ENCODE measurements at regions not wholly inside any gene's neighbourhood (a gene's known extent, or its start where the extent isn't known, plus 50 kb on each side); places are given as distances from the start of the nearest gene placed in this dataset.
"Not testable (repeated sequence)": the region's sequence is repeated elsewhere in the genome, so short reads cannot be mapped to it uniquely, and the experiment has no call there.

DNA sequence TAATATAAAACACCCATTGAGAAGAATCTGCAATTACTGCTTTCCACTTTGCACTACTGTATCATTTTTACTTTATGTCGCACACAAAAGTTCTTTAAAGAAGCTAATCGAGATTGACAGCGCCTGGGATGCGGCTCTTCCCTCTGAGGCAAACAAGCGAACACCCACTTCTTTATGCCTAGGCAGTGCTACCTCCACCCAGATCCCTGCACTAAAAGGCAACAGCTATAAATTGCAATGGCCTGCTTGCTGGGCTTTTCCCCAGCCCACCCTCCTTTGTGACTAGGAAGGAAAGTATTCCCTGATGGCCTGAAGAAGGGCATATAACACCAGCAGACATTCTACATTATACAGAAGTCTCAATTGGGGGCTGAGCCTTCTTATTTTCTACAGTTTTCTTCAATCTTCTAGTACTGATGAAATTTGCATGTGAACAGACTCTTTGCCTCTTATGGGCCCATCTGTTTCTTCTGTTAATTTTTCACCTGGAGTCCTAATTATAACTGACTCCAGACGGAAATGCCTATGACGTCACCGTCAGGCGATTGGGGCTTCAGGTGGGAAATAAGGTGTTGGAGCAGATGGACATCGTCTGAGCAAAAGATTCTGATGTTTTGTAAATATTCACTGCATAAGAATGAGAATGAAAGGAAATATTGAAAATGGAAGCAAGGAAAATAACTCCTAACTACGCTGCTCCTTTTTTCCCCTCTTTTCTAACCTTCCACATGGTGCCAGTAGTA lies 138.9 kb upstream of the DCC start:
- Histone ChIP-seq H3K4me1 (ENCODE audit: insufficient read depth, low read length) (no peaks in the 10 kb centered on the region), H3K9ac (ENCODE audit: low read depth, low read length) (no peak overlapping the region), H3K9me3 (ENCODE audit: control insufficient read depth, insufficient read depth, low read length) (no peaks in the 10 kb centered on the region), H3K36me3 (ENCODE audit: insufficient read depth, low read length) (no peaks in the 10 kb centered on the region)

DNA sequence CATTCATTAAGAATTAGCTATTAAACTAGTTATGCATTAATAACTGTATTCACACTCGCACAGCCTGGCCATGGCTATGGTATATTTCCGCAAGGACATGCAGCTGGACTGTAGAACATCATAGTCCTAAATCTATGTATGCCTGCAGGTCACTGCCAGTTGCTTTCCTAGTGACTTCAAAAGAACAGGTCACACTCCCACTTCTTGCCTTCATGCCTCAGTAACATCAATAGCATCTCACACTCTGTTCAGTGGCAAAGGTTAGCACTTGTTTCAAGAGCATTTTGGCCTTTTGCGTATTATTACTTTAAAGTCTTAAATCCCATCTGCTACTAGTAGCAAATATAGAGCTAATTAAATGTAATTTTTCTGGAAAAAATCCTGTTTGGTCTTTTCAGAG lies 131.4 kb upstream of the DCC start:
- peaks cover 3% of the 10 kb centered on the region; the same call in 1 of the 2 replicates for H3K9me3 ChIP-seq (ENCODE audit: control insufficient read depth, insufficient read depth, low read length)
- H3K9ac ChIP-seq (ENCODE audit: low read depth, low read length): no peak overlapping the region
- no peaks in the 10 kb centered on the region for H3K36me3 ChIP-seq (ENCODE audit: insufficient read depth, low read length)
- no peaks in the 10 kb centered on the region for H3K4me1 ChIP-seq (ENCODE audit: insufficient read depth, low read length)

DNA sequence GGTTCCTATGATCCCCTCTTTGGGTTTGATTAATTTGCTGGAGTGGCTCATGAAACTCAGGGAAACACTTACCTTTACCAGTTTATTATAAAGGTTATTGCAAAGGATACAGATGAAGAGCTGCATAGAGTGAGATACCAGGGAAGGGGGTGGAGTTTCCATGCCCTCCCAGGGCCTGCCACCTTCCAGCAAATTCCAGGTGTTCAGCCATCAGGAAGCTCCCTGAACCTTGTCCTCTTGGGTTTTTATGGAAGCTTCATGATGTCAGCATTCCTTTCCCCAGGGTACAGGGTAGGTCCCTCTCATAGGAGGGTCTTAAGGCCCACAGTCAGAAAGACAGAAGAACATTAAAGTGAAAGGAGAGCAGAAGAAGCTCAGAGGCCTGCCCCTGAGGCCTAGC lies 123.9 kb upstream of the DCC start:
- H3K4me1 ChIP-seq (ENCODE audit: insufficient read depth, low read length): no peaks in the 10 kb centered on the region
- no peaks in the 10 kb centered on the region for H3K36me3 ChIP-seq (ENCODE audit: insufficient read depth, low read length)
- peaks cover 2% of the 10 kb centered on the region; the same call in 1 of the 2 replicates for H3K9me3 ChIP-seq (ENCODE audit: control insufficient read depth, insufficient read depth, low read length)
- H3K9ac ChIP-seq (ENCODE audit: low read depth, low read length): no peak overlapping the region

DNA sequence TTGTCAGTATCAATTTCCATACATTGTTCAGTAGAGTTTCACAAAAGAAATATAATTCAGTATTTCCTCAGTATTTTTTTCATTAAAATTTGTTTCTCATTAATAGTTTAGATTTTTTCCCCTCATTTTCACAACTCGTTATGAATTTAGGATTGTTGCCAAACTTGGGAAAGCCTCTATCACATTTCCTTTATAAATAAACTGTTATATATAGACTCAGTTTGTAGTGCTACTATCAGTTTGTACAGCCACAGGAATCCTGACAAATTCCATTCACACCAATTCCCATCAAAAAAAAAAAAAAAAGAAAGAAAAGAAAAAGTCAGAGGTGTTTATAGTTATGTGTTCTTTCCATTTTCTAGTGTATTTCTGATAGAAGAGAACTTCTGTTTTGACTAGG lies 123.3 kb upstream of the DCC start:
- Histone ChIP-seq H3K9ac (ENCODE audit: low read depth, low read length) (no peak overlapping the region), H3K9me3 (ENCODE audit: control insufficient read depth, insufficient read depth, low read length) (no peaks in the 10 kb centered on the region), H3K4me1 (ENCODE audit: insufficient read depth, low read length) (no peaks in the 10 kb centered on the region), H3K36me3 (ENCODE audit: insufficient read depth, low read length) (no peaks in the 10 kb centered on the region)

DNA sequence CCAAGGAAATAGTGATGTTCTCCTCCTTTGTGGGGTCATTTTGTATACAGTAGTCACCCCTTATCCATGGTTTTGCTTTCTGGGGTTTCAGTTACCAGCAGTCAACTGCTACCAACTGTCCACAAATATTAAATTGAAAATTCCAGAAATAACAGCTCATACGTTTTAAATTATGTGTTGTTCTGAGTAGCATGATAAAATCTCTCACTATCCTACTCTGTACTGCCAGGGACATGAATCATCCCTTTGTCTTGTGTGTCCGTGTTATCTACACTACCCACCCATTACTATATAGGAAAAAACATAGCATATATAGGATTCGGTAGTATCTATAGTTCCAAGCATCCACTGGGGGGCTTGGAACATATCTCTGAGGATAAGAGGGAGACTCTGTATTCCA lies 120.9 kb upstream of the DCC start:
- H3K36me3 ChIP-seq (ENCODE audit: insufficient read depth, low read length): no peaks in the 10 kb centered on the region

DNA sequence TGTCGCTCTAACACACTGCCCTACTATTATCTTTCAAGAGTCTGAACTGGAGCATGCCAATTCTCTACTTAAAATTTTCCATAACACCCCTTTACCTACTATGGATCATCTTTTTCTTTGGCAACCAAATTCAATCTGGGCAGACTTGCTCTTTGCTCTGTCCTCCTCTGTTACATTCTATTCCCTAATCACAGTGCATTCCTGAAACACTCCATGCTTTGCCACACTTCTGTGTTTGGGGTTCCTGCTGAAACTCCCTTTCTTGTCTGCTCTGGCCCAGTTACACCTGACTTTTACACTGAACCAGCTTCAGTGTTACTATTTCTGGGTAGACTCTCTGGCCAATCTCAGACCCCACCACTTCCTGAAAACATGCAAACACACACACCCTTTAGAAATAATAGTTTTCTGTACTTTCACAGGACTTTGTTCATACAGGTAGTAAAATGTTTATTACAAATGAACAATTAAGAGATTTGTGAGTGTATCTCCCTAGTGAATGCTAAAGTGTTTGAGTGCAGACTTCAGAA lies 119.9 kb upstream of the DCC start:
- no peak overlapping the region for H3K9ac ChIP-seq (ENCODE audit: low read depth, low read length)
- H3K9me3 ChIP-seq (ENCODE audit: control insufficient read depth, insufficient read depth, low read length): no peaks in the 10 kb centered on the region
- no peaks in the 10 kb centered on the region for H3K4me1 ChIP-seq (ENCODE audit: insufficient read depth, low read length)
- H3K36me3 ChIP-seq (ENCODE audit: insufficient read depth, low read length): no peaks in the 10 kb centered on the region

More for the DNA sequence above, 120.9 kb upstream of the DCC start:
- no peaks in the 10 kb centered on the region for H3K4me1 ChIP-seq (ENCODE audit: insufficient read depth, low read length)
- no peak overlapping the region for H3K9ac ChIP-seq (ENCODE audit: low read depth, low read length)
- no peaks in the 10 kb centered on the region for H3K9me3 ChIP-seq (ENCODE audit: control insufficient read depth, insufficient read depth, low read length)

DNA sequence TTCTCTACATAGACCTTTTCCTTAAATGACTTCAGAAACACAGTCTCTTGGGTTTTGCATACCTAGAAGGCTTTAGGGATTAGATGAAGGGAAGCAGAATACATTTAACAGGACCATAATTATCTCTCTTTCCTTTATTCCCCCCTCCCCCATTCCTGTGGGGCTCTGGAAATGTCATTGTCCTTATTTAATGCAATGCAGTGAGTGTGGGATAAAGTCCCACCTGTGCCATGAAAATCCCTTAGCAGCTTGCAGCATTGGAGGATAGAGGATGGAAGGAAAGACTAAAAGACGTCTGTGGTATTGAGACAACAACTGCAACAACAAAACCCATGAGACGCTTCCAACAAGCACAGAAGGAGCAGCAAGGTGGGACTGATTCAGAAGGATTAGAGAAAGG lies 117.8 kb upstream of the DCC start:
- Histone ChIP-seq H3K9me3 (ENCODE audit: control insufficient read depth, insufficient read depth, low read length) (no peaks in the 10 kb centered on the region), H3K4me1 (ENCODE audit: insufficient read depth, low read length) (no peaks in the 10 kb centered on the region), H3K9ac (ENCODE audit: low read depth, low read length) (no peak overlapping the region), H3K36me3 (ENCODE audit: insufficient read depth, low read length) (no peaks in the 10 kb centered on the region)

DNA sequence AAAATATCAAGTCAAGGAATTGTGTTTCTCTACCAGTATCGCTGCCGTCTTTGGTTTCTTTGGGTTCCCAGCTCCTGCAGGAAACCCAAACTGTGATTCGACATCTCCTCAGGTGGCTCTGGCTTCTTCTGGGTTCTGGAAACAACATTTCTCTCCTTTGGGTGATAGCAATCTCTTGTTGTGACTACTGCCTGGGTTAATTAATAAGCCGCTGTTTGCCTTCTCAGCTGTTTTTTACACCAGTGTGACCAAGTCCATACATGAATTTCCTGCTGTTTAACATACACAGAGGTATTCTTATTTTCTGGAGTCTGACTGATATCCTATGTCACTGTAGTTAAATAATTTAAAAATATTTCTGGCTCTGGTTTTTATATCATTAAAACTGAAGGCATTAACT lies 112.5 kb upstream of the DCC start:
- H3K9ac ChIP-seq (ENCODE audit: low read depth, low read length): no peak overlapping the region

DNA sequence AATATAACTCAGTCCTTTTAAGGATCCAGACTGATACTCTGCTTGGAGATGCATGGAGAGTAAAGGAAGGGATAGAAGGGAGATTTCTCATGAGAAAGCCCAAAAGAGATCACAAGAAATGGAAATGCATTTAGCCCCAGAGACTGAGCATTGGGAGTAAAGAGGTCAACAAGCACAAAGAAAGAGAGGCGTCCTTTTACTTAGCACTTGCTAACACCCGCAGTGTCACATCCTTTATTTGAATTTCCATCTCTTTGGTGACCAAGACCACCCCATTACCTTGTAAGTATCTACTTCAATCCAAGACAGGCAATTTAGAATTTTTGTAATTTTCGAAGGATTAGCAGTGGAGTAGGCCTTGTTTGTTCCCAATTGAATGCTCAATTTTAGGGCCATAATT lies 111.8 kb upstream of the DCC start:
- H3K9me3 ChIP-seq (ENCODE audit: control insufficient read depth, insufficient read depth, low read length): no peaks in the 10 kb centered on the region
- H3K4me1 ChIP-seq (ENCODE audit: insufficient read depth, low read length): no peaks in the 10 kb centered on the region; the same call in 1 of the 2 replicates
- no peaks in the 10 kb centered on the region for H3K36me3 ChIP-seq (ENCODE audit: insufficient read depth, low read length)
- no peak overlapping the region for H3K9ac ChIP-seq (ENCODE audit: low read depth, low read length)

More for the DNA sequence above, 112.5 kb upstream of the DCC start:
- Histone ChIP-seq H3K9me3 (ENCODE audit: control insufficient read depth, insufficient read depth, low read length) (no peaks in the 10 kb centered on the region), H3K4me1 (ENCODE audit: insufficient read depth, low read length) (no peaks in the 10 kb centered on the region; the same call in 1 of the 2 replicates), H3K36me3 (ENCODE audit: insufficient read depth, low read length) (no peaks in the 10 kb centered on the region)

DNA sequence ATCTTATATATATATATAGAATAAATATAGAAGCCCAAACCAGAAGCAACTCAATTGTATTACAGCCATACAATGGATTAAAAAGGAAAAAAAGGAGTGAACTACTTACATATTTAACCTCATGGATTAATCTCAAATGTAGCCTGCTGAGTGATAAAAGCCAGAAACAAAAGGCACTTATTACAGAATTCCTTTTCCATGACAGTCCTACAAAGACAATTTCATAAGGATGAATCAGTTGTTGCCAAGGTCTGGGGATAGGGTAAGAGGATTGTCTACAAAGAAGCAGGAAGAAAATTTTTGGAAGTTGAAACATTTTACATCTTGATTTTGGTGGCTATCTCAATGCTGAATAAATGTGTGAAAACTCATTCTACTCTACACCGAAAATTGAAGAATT lies 103.9 kb upstream of the DCC start:
- Histone ChIP-seq H3K36me3 (ENCODE audit: insufficient read depth, low read length) (no peaks in the 10 kb centered on the region), H3K4me1 (ENCODE audit: insufficient read depth, low read length) (no peaks in the 10 kb centered on the region), H3K9ac (ENCODE audit: low read depth, low read length) (no peak overlapping the region), H3K9me3 (ENCODE audit: control insufficient read depth, insufficient read depth, low read length) (no peaks in the 10 kb centered on the region)

DNA sequence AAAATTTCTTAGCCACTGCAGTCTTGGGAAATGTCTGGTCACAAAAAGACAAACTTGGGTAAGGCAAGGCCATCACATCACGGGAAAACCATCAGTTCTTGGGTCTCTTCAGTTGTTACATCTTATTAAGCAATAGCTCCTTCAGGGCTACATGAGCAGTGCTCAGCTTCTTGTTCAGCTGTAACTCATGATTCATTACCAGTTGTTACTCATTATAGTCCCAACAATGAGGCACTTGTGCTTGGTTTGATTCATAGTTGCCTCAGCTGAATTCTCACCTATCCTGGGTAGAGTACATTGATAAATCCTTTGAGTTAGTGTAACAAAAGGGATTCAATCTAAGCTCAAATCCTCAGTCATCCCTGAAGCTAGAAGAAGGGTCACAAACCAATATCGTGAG lies 102.4 kb upstream of the DCC start:
- H3K4me1 ChIP-seq (ENCODE audit: insufficient read depth, low read length): no peaks in the 10 kb centered on the region
- H3K9ac ChIP-seq (ENCODE audit: low read depth, low read length): no peak overlapping the region
- no peaks in the 10 kb centered on the region for H3K9me3 ChIP-seq (ENCODE audit: control insufficient read depth, insufficient read depth, low read length)
- H3K36me3 ChIP-seq (ENCODE audit: insufficient read depth, low read length): no peaks in the 10 kb centered on the region

DNA sequence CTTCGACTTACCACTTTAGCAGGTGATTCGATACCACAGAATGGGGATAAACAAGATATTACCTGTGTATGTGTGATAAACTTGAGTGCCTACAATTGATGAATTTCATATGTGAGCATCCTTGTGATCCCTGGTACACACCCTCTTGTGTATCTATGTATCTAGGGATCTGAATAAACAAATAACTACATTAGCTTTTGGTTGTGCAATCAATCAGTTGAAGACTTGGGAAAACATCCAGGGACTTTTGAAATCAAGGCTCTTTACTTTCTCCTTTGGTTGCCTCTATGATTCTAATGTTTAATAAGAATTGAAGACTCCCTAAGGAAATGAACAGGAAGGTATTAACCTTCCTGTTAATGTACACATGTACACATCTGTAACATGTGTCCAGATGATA lies 97.3 kb upstream of the DCC start:
- Histone ChIP-seq H3K36me3 (ENCODE audit: insufficient read depth, low read length) (no peaks in the 10 kb centered on the region), H3K9ac (ENCODE audit: low read depth, low read length) (no peak overlapping the region), H3K4me1 (ENCODE audit: insufficient read depth, low read length) (no peaks in the 10 kb centered on the region)

DNA sequence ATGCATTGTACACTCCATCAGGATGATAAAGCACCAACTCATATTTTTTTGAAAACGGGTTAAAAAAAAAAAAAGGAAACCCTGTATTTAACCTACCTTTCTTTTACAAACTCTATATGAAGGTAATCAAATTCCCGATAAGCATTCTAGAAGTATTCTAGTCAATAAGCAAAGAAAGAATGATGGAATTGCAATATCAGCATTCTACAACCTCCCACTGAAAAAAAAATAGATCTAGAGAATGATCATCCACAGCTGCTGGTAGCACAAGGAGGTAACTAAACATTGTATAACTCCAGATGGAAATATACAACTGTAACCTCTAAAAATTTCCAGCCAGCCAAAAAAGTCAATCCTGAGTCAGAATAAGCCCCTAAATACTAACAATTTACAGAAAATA lies 95.3 kb upstream of the DCC start:
- H3K9ac ChIP-seq (ENCODE audit: low read depth, low read length): no peak overlapping the region
- peaks cover 4% of the 10 kb centered on the region for H3K9me3 ChIP-seq (ENCODE audit: control insufficient read depth, insufficient read depth, low read length)
- no peaks in the 10 kb centered on the region for H3K36me3 ChIP-seq (ENCODE audit: insufficient read depth, low read length)
- H3K4me1 ChIP-seq (ENCODE audit: insufficient read depth, low read length): no peaks in the 10 kb centered on the region

More for the DNA sequence above, 97.3 kb upstream of the DCC start:
- H3K9me3 ChIP-seq (ENCODE audit: control insufficient read depth, insufficient read depth, low read length): peaks cover 1% of the 10 kb centered on the region

DNA sequence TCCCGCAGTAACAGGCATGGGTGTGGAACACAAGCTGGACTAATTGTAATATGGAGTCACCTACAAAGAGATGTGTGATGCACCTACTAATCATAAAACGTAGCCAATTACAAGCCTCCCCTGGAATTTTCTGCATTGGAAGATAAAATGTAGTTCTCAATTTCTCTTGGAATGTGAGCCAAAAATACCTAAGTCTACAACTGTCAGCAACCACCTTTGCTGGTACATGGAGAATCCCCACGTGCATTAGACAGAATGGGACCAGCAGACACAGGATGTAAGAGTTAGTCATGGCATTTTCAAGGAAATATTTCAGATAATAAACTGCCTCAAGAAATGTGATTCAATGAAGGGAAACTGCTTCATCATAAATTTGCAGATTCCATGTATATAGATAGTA lies 85.6 kb upstream of the DCC start:
- no peaks in the 10 kb centered on the region for H3K4me1 ChIP-seq (ENCODE audit: insufficient read depth, low read length)
- H3K9me3 ChIP-seq (ENCODE audit: control insufficient read depth, insufficient read depth, low read length): no peaks in the 10 kb centered on the region
- H3K36me3 ChIP-seq (ENCODE audit: insufficient read depth, low read length): no peaks in the 10 kb centered on the region
- H3K9ac ChIP-seq (ENCODE audit: low read depth, low read length): no peak overlapping the region

DNA sequence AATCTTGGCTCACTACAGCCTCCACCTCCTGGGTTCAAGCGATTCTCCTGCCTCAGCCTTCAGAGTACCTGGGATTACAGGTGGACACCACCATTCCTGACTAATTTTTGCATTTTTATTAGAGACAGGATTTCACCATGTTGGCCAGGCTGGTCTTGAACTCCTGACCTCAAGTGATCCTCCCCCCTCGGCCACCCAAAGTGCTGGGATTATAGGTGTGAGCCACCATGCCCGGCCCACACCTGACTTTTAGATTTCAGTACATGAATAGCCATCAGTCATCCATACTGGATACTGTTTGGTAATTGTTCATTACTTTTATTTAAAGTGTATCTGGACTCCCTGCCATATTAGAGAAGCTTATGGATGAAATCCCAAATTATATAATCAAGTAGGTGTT lies 82.6 kb upstream of the DCC start:
- H3K4me1 ChIP-seq (ENCODE audit: insufficient read depth, low read length); H3K36me3 ChIP-seq (ENCODE audit: insufficient read depth, low read length): not testable (repeated sequence)

More for the DNA sequence above, 82.6 kb upstream of the DCC start:
- not testable (repeated sequence) for H3K9me3 ChIP-seq (ENCODE audit: control insufficient read depth, insufficient read depth, low read length); H3K9ac ChIP-seq (ENCODE audit: low read depth, low read length)

Measured in ES-I3 (cell line).